Bone marrow (tissue), 2 donors: ENCODE measurements at regions not wholly inside any gene's neighbourhood (a gene's known extent, or its start where the extent isn't known, plus 50 kb on each side); places are given as distances from the start of the nearest gene placed in this dataset.
A peak's percentile ranks its signal among the peaks of the same experiment; 100 is the strongest.

Source experiments
- DNase-seq, 2 donors: peaks; one replicate each; lab custom pipeline; 2025; lab: John Stamatoyannopoulos, UW

DNA sequence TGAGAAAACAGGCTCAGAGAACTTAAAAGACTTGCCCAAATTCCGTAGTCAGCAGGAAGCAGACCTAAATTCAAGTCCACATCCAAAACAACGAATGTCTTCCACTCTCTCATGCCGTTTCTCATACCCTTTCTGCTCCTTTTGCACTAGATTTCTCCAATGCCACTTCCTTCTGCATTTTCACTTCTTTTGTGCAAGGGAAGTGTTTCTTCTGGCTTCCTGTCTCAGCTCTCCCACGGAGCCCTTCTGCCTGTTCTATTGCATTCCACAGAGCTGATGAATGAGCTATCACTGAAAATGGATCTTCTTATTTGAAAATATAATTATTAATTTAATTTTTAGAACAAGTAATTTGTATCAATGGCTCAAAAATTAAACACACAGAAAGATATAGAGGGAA is 56.1 kb upstream of the STK24 start:
- DNase-seq: peak in 1 of 2 donors; percentile 31

DNA sequence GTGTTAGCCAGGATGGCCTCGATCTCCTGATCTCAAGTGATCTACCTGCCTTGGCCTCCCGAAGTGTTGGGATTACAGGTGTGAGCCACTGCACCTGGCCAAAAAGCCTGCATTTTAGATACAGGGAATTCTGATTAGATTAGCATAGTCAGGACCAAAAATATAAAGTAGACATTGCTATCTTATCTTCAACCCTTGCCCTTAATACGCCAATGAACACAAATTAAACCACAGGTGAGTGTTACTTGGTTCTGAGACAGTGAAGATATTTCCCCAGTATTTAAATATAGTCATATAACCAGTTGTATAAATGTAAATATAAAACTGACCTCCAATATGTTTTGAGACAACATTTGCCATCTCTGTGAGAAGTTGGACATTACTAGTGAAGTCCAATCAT is 52.1 kb upstream of the STK24 start:
- DNase-seq: no peak
